Panc1 (cell line): ENCODE measurements at regions not wholly inside any gene's neighbourhood (a gene's known extent, or its start where the extent isn't known, plus 50 kb on each side); places are given as distances from the start of the nearest gene placed in this dataset.

ENCODE experiments used
- ATAC-seq: fragments of 200-7000 bp; cut with Tn5 transposase; 2 replicates; pipeline ENCODE4 v1.9.1; 2020; ENCODE audit warnings: mild to moderate bottlenecking, moderate library complexity
- BruUV-seq: library from RNA; stranded (reverse); fragments of 400-500 nt; replicated peaks from 2 replicates; lab custom pipeline; 2021; lab: Mats Ljungman, UMichigan
- CTCF ChIA-PET: fragments of 300-600 bp; sonication (Branson Sonifier 250); formaldehyde crosslinking; loops from one replicate; lab custom pipeline; 2022; ENCODE audit warnings: antibody characterized with exemption; lab: Charles Lee
- POLR2A ChIA-PET: fragments of 300-600 bp; sonication (Branson Sonifier 250); formaldehyde crosslinking; loops from one replicate; lab custom pipeline; 2022; ENCODE audit warnings: antibody characterized with exemption; lab: Charles Lee
- DNase-seq: peaks from one replicate; pipeline ENCODE4 v3.0.0-alpha.2; 2010; ENCODE audit warnings: low read depth, low spot score
- H3K27ac ChIP-seq: 2 replicates; pipeline ENCODE4 v1.5.1; 2011; ENCODE audit warnings: mild to moderate bottlenecking, low read length, inconsistent platforms
- H3K27me3 ChIP-seq: fragments of 200-500 bp; sonication (Bioruptor generic); 2 replicates; pipeline ENCODE4 v1.6.0; 2014; ENCODE audit warnings: low read length, inconsistent platforms; ENCODE audit not compliant: control insufficient read depth, insufficient read depth
- H3K36me3 ChIP-seq: fragments of 200-500 bp; sonication (Bioruptor generic); 2 replicates; pipeline ENCODE4 v1.5.1; 2014; ENCODE audit warnings: inconsistent platforms, mild to moderate bottlenecking, low read length, moderate library complexity; ENCODE audit not compliant: control insufficient read depth, insufficient read depth
- H3K4me1 ChIP-seq: 2 replicates; pipeline ENCODE4 v1.5.1; 2011; ENCODE audit warnings: inconsistent platforms, mild to moderate bottlenecking, low read length, moderate library complexity; ENCODE audit not compliant: control insufficient read depth, insufficient read depth
- H3K4me3 ChIP-seq, 2 experiments: 2 replicates each; pipeline ENCODE4 v1.5.1; 2011 to 2012; ENCODE audit warnings: low read depth in 2 of 2, low read length in 2 of 2, mild to moderate bottlenecking in 2 of 2, inconsistent platforms in 1 of 2, moderate library complexity in 1 of 2
- H3K9me3 ChIP-seq: fragments of 200-500 bp; sonication (Bioruptor generic); 2 replicates; pipeline ENCODE4 v1.5.1; 2014; ENCODE audit warnings: low read depth, mild to moderate bottlenecking, inconsistent platforms, low read length, moderate library complexity; ENCODE audit not compliant: control insufficient read depth, insufficient read depth
- POLR2AphosphoS5 ChIP-seq: IDR thresholded peaks from 2 replicates; pipeline ENCODE4 v1.6.1; 2012; ENCODE audit warnings: mild to moderate bottlenecking, low read depth, low read length, moderate library complexity
- SIN3A ChIP-seq: IDR thresholded peaks from 2 replicates; pipeline ENCODE4 v1.6.1; 2012; ENCODE audit warnings: low read depth, mild to moderate bottlenecking, low read length, moderate library complexity, borderline replicate concordance; ENCODE audit not compliant: insufficient read depth
- TCF7L2 ChIP-seq: IDR thresholded peaks from 2 replicates; pipeline ENCODE4 v1.6.1; 2011; ENCODE audit warnings: mild to moderate bottlenecking, low read depth, low read length, inconsistent platforms
- in situ Hi-C: cut with HindIII; loops from 2 replicates; pipeline ENCODE4 v1.10.0; 2016; ENCODE audit warnings: low sequenced_read_pairs, low pct_unique_long_range_greater_than_20kb
- intact Hi-C: fragments of 100-400 bp; cut with micrococcal nuclease; formaldehyde crosslinking; loops from one replicate; pipeline ENCODE4 v1.10.0; 2022; ENCODE audit not compliant: unreplicated experiment
- TF ChIP-seq, protein P1 (sequence below): fragments of 450-650 bp; IDR thresholded peaks from 2 replicates; pipeline ENCODE4 v1.5.1; 2017; ENCODE audit warnings: mild to moderate bottlenecking
- TF ChIP-seq, protein P2 (sequence below), 2 experiments: IDR thresholded peaks; 2 replicates each; pipeline ENCODE4 v1.6.1; 2011 to 2012; ENCODE audit warnings: low read depth in 2 of 2, control low read depth in 1 of 2, low read length in 1 of 2, mild to moderate bottlenecking in 1 of 2, moderate library complexity in 1 of 2; ENCODE audit not compliant: insufficient read depth in 1 of 2

DNA sequence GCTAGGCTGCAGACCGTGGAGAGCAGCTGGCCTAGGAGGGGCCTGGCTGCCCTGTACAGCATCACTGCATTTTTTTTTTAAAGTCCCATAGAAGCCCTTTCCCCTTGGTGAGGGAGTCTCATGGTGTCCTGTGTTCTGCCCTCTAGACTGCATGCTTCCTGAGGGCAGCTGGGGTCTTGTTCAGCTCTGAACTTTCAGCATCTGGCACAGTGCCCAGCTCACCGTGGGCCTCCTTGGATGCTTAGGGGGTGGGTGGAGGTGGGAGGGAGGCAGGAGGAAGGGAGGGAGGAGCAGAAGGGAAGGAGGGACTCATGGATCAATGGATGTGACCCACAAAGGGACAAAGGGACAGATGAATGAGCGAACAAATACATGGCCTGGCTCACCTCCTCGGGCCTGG is 63.4 kb upstream of the TMEM97 start:
- POLR2A ChIA-PET: no interaction called here

DNA sequence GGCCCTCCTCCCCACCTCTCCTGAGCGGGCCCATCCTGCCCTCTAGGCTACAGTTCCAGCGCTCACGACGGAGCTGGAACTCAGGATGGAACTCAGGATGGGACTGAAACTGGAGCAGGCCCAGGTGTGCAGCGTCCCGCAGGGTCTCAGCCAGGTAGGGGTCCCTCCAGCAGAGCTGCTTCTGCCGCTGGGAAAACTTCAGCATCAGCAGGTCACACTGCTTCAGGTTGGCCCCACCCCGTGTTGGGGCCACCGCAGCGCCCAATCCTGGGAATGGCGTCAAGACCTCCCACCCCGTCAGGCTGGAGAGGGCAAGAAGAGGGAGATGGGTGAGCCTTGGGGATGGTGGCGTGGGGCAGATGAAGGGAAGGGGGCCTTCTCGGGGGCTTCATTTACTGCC is 62.6 kb upstream of the TMEM97 start:
- peaks cover 3% of the 10 kb centered on the region; the same call in 1 of the 2 replicates for H3K4me1 ChIP-seq
- H3K27me3 ChIP-seq: no peaks in the 10 kb centered on the region
- intact Hi-C loops (no loop called here), in situ Hi-C loops (no loop called here)
- H3K36me3 ChIP-seq: no peaks in the 10 kb centered on the region
- H3K27ac ChIP-seq: no peak overlapping the region
- no peak overlapping the region for H3K4me3 ChIP-seq
- no peak for DNase-seq
- ATAC-seq: no peak
- POLR2A ChIA-PET: interaction anchor here (0.6 kb wide), 1 partner anchor 115 kb away, joined by 4 read pairs; no protein-coding TSS in a partner anchor
- no peak for TF ChIP-seq TCF7L2
- TF ChIP-seq POLR2AphosphoS5: no peak
- TF ChIP-seq SIN3A: no peak
- TF ChIP-seq, protein P1, sequence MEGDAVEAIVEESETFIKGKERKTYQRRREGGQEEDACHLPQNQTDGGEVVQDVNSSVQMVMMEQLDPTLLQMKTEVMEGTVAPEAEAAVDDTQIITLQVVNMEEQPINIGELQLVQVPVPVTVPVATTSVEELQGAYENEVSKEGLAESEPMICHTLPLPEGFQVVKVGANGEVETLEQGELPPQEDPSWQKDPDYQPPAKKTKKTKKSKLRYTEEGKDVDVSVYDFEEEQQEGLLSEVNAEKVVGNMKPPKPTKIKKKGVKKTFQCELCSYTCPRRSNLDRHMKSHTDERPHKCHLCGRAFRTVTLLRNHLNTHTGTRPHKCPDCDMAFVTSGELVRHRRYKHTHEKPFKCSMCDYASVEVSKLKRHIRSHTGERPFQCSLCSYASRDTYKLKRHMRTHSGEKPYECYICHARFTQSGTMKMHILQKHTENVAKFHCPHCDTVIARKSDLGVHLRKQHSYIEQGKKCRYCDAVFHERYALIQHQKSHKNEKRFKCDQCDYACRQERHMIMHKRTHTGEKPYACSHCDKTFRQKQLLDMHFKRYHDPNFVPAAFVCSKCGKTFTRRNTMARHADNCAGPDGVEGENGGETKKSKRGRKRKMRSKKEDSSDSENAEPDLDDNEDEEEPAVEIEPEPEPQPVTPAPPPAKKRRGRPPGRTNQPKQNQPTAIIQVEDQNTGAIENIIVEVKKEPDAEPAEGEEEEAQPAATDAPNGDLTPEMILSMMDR: no peak
- TF ChIP-seq, protein P2, sequence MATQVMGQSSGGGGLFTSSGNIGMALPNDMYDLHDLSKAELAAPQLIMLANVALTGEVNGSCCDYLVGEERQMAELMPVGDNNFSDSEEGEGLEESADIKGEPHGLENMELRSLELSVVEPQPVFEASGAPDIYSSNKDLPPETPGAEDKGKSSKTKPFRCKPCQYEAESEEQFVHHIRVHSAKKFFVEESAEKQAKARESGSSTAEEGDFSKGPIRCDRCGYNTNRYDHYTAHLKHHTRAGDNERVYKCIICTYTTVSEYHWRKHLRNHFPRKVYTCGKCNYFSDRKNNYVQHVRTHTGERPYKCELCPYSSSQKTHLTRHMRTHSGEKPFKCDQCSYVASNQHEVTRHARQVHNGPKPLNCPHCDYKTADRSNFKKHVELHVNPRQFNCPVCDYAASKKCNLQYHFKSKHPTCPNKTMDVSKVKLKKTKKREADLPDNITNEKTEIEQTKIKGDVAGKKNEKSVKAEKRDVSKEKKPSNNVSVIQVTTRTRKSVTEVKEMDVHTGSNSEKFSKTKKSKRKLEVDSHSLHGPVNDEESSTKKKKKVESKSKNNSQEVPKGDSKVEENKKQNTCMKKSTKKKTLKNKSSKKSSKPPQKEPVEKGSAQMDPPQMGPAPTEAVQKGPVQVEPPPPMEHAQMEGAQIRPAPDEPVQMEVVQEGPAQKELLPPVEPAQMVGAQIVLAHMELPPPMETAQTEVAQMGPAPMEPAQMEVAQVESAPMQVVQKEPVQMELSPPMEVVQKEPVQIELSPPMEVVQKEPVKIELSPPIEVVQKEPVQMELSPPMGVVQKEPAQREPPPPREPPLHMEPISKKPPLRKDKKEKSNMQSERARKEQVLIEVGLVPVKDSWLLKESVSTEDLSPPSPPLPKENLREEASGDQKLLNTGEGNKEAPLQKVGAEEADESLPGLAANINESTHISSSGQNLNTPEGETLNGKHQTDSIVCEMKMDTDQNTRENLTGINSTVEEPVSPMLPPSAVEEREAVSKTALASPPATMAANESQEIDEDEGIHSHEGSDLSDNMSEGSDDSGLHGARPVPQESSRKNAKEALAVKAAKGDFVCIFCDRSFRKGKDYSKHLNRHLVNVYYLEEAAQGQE (IDR thresholded peaks at IDR 0.05; ENCODE audit: insufficient read depth in 1 of 2, low read depth in 2 of 2, low read length in 1 of 2): no peak
- H3K9me3 ChIP-seq: no peaks in the 10 kb centered on the region
- CTCF ChIA-PET: no interaction called here
- no TSS peak for BruUV-seq

More for the DNA sequence above, 63.4 kb upstream of the TMEM97 start:
- in situ Hi-C loops: no loop called here
- CTCF ChIA-PET: no interaction called here
- DNase-seq: no peak
- H3K36me3 ChIP-seq: no peaks in the 10 kb centered on the region
- no peak for ATAC-seq
- peaks cover 3% of the 10 kb centered on the region; the same call in 1 of the 2 replicates for H3K4me1 ChIP-seq
- no peaks in the 10 kb centered on the region for H3K9me3 ChIP-seq
- no peak overlapping the region for H3K27ac ChIP-seq
- no peaks in the 10 kb centered on the region for H3K27me3 ChIP-seq
- BruUV-seq: no TSS peak
- TF ChIP-seq, protein P2 (IDR thresholded peaks at IDR 0.05; ENCODE audit: insufficient read depth in 1 of 2, low read depth in 2 of 2, low read length in 1 of 2): no peak
- TF ChIP-seq, protein P1: no peak
- TF ChIP-seq POLR2AphosphoS5 (no peak), SIN3A (no peak), TCF7L2 (no peak)
- intact Hi-C loops: no loop called here
- no peak overlapping the region for H3K4me3 ChIP-seq
